ENCODE measurements at regions not wholly inside any gene's neighbourhood (a gene's known extent, or its start where the extent isn't known, plus 50 kb on each side); places are given as distances from the start of the nearest gene placed in this dataset.
"Not testable (repeated sequence)": the region's sequence is repeated elsewhere in the genome, so short reads cannot be mapped to it uniquely, and the experiment has no call there.

- DNase-seq, result no peak
- in situ Hi-C loops (cut with HindIII; ENCODE audit: low pct_ligation_motif_present, low pct_unique_long_range_greater_than_20kb, low sequenced_read_pairs), result no loop called here
Measured at GRCh38 chr16:76696876-76697275, 419.7 kb downstream of the CNTNAP4 start.

GRCh38 chr16:76705892-76706291 is 428.7 kb downstream of the CNTNAP4 start:
- in situ Hi-C loops (cut with HindIII; ENCODE audit: low pct_ligation_motif_present, low pct_unique_long_range_greater_than_20kb, low sequenced_read_pairs), result no loop called here
- DNase-seq, result no peak

GRCh38 chr16:76713191-76713590 is 436.0 kb downstream of the CNTNAP4 start:
- in situ Hi-C loops (cut with HindIII; ENCODE audit: low pct_ligation_motif_present, low pct_unique_long_range_greater_than_20kb, low sequenced_read_pairs), result no loop called here
- DNase-seq, result no peak

- in situ Hi-C loops (cut with HindIII; ENCODE audit: low pct_ligation_motif_present, low pct_unique_long_range_greater_than_20kb, low sequenced_read_pairs); DNase-seq: not testable (repeated sequence)
Measured at GRCh38 chr16:76716251-76716650, 439.1 kb downstream of the CNTNAP4 start.

- in situ Hi-C loops (cut with HindIII; ENCODE audit: low pct_ligation_motif_present, low pct_unique_long_range_greater_than_20kb, low sequenced_read_pairs), result no loop called here
- DNase-seq, result no peak
Measured at GRCh38 chr16:76724181-76724580, 447.0 kb downstream of the CNTNAP4 start.

- DNase-seq, result no peak
- in situ Hi-C loops (cut with HindIII; ENCODE audit: low pct_ligation_motif_present, low pct_unique_long_range_greater_than_20kb, low sequenced_read_pairs), result no loop called here
Measured at GRCh38 chr16:76729525-76729924, 452.3 kb downstream of the CNTNAP4 start.

- in situ Hi-C loops (cut with HindIII; ENCODE audit: low pct_ligation_motif_present, low pct_unique_long_range_greater_than_20kb, low sequenced_read_pairs), result no loop called here
Measured at GRCh38 chr16:76732894-76733293, 455.7 kb downstream of the CNTNAP4 start.

GRCh38 chr16:76741623-76742022 is 449.4 kb upstream of the MON1B start:
- in situ Hi-C loops (cut with HindIII; ENCODE audit: low pct_ligation_motif_present, low pct_unique_long_range_greater_than_20kb, low sequenced_read_pairs), result no loop called here
- DNase-seq, result no peak

More at GRCh38 chr16:76732894-76733293, 455.7 kb downstream of the CNTNAP4 start:
- no peak for DNase-seq

GRCh38 chr16:76748461-76749348 is 442.3 kb upstream of the MON1B start:
- in situ Hi-C loops (cut with HindIII; ENCODE audit: low pct_ligation_motif_present, low pct_unique_long_range_greater_than_20kb, low sequenced_read_pairs), result no loop called here
- DNase-seq, result no peak

- in situ Hi-C loops (cut with HindIII; ENCODE audit: low pct_ligation_motif_present, low pct_unique_long_range_greater_than_20kb, low sequenced_read_pairs), result no loop called here
- no peak for DNase-seq
Measured at GRCh38 chr16:76749780-76750375, 441.1 kb upstream of the MON1B start.

GRCh38 chr16:76755496-76755895 is 435.5 kb upstream of the MON1B start:
- DNase-seq, result no peak

GRCh38 chr16:76756423-76756822 is 434.6 kb upstream of the MON1B start:
- in situ Hi-C loops (cut with HindIII; ENCODE audit: low pct_ligation_motif_present, low pct_unique_long_range_greater_than_20kb, low sequenced_read_pairs), result no loop called here
- no peak for DNase-seq

More at GRCh38 chr16:76755496-76755895, 435.5 kb upstream of the MON1B start:
- in situ Hi-C loops (cut with HindIII; ENCODE audit: low pct_ligation_motif_present, low pct_unique_long_range_greater_than_20kb, low sequenced_read_pairs), result no loop called here

- DNase-seq, result no peak
- in situ Hi-C loops (cut with HindIII; ENCODE audit: low pct_ligation_motif_present, low pct_unique_long_range_greater_than_20kb, low sequenced_read_pairs), result no loop called here
Measured at GRCh38 chr16:76756951-76757350, 434.0 kb upstream of the MON1B start.

- no peak for DNase-seq
- in situ Hi-C loops (cut with HindIII; ENCODE audit: low pct_ligation_motif_present, low pct_unique_long_range_greater_than_20kb, low sequenced_read_pairs), result no loop called here
Measured at GRCh38 chr16:76766538-76766937, 424.5 kb upstream of the MON1B start.

- DNase-seq, result no peak
- in situ Hi-C loops (cut with HindIII; ENCODE audit: low pct_ligation_motif_present, low pct_unique_long_range_greater_than_20kb, low sequenced_read_pairs), result no loop called here
Measured at GRCh38 chr16:76768316-76768715, 422.7 kb upstream of the MON1B start.

GRCh38 chr16:76768948-76769347 is 422.0 kb upstream of the MON1B start:
- no peak for DNase-seq
- in situ Hi-C loops (cut with HindIII; ENCODE audit: low pct_ligation_motif_present, low pct_unique_long_range_greater_than_20kb, low sequenced_read_pairs), result no loop called here

GRCh38 chr16:76771216-76771615 is 419.8 kb upstream of the MON1B start:
- no peak for DNase-seq
- in situ Hi-C loops (cut with HindIII; ENCODE audit: low pct_ligation_motif_present, low pct_unique_long_range_greater_than_20kb, low sequenced_read_pairs), result no loop called here

GRCh38 chr16:76777721-76778465 is 413.1 kb upstream of the MON1B start:
- in situ Hi-C loops (cut with HindIII; ENCODE audit: low pct_ligation_motif_present, low pct_unique_long_range_greater_than_20kb, low sequenced_read_pairs), result no loop called here
- DNase-seq, result no peak

GRCh38 chr16:76780556-76780955 is 410.4 kb upstream of the MON1B start:
- in situ Hi-C loops (cut with HindIII; ENCODE audit: low pct_ligation_motif_present, low pct_unique_long_range_greater_than_20kb, low sequenced_read_pairs), result no loop called here
- no peak for DNase-seq

All from ACHN (cell line).